Activated CD4-positive, alpha-beta T cell treated with anti-CD3 and anti-CD28 coated beads, Interleukin-10, Interleukin-2, amounts not matched to agents 100 ng/mL and 50 ng/mL, durations not matched to agents 16 hours and 8 hours (primary cell): ENCODE measurements at regions not wholly inside any gene's neighbourhood (a gene's known extent, or its start where the extent isn't known, plus 50 kb on each side); places are given as distances from the start of the nearest gene placed in this dataset.

ENCODE experiments used
- DNase-seq: peaks from one replicate; pipeline ENCODE4 v3.0.0-alpha.2; 2020

GRCh38 chr14:98146416-98146815 is 1125.6 kb downstream of the BCL11B start:
- no peak for DNase-seq

GRCh38 chr14:98154254-98154653 is 1117.7 kb downstream of the BCL11B start:
- DNase-seq = no peak

DNA sequence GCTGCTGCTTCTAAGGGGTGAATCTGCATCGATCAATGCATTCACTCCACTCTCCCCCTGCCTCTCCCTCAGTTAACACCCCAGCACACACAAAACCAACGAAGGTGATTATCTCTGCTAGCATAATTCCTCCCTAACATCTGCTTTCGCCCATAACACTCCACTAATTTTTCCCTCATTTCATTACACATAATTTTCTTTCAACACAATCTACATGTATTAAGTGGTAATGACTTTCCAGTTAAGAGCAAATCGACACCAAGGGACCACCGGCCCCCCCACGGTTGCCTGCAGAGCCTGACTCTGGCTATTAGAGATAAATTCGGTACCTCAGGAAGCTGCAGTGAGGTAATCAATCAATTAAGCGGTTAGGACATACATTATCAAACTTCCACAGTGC is 1115.6 kb downstream of the BCL11B start:
- DNase-seq = no peak

GRCh38 chr14:98160901-98161300 is 1111.1 kb downstream of the BCL11B start:
- DNase-seq = no peak

DNA sequence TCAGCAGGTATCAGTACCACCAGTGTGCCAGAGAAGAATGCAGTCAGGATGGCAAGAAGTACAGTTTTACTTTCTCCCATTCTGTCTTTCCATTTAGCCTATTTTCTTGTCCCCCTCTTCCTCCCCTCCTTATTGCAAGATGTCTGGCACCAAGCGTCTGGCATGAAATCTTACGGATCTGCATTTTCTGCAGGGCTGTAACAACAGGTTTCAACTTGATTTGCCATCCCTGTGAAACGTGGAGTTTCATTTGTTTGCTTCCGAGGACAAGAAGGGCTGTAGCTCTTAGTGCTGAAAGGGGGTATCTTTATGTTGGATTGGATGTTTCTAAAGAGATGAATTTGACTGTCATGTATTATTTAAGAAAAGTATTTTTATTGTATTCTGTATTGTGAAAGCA is 1110.6 kb downstream of the BCL11B start:
- no peak for DNase-seq

DNA sequence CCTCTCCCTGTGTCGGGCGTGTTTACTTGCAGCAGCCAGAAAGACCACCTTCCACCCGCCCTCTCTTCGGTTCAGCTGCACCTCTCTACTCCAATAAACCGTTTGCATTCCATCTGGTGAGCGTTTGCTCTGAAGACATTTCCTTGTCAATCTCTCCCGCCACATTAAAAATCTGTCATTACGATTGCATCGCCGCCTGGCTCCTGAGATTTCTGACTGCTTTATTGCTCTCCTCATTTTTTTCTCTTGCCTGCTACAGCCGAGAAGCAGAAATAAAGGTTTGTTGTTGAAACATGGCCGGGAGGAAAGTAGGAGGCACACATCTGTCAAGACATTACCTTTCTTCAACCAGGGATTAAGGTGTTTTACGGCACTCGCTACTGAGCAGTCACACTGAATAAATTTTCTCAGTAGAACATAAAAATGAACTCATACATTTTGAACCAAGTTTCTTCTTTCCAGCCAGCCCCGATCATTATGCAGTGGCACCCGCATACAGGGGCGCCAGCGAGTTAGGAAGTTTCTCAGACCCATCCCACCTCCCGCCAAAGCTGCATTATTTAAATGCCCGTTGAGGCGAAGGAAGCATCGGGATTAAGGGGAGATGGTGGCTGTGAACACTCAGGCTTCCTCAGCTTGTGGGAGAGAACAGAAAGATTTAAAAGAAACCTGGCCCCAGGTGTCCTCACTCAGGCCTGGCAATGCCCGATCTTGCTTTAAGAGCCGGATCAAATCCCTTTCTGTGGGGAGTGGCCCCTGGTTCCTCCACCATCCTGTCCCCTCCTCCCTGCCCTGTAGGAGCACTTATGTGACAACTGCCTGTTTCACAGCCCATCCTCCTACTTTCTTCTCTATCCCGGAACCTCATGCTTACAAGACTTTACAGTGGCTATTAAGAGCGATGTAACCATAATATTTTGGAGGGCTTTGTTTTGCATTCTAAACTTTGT is 1108.9 kb downstream of the BCL11B start:
- no peak for DNase-seq

DNA sequence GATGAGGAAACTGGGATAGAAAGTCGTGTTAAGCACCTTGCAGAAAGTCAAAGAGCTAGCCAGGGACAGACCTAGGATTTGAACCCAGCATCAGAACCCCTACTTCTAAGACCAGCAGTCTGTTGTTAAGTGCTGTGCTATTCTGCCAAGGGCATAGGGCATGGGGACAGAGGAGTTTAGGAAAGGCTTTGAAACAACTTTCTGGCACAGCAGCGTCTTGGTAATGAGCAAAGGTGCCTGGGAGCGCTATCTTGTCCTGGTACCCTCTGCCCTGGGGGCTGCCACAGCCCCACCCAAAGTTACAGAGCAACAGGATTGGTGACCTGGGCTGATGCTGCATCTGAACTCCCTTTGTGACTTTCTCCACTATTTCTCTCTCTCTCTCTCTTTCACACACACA is 1108.1 kb downstream of the BCL11B start:
- no peak for DNase-seq

- DNase-seq = no peak
These were observed 1106.0 kb downstream of the BCL11B start for GRCh38 chr14:98165976-98166375.

GRCh38 chr14:98167275-98167674 is 1104.7 kb downstream of the BCL11B start:
- no peak for DNase-seq

DNA sequence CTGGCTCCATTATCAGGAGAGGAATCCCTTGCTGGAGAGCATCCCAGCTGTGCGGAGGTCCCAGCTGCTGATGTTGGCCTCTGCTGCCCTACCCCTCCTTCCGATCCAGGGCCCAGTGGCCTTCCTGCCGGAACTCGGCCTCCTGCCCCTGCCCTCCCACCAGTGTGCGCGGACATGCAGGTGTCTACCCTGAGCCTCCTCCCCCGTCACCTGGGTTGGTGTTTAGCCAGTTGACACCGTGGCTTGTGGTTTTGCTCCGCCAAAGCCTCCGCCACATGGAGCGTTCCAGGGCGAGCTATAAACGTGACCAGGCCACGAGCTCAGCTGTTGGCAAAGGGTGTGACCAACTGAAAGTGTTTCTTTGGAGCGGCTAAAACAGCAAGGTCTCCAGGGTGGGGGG is 1104.3 kb downstream of the BCL11B start:
- DNase-seq = peak; percentile 44

DNA sequence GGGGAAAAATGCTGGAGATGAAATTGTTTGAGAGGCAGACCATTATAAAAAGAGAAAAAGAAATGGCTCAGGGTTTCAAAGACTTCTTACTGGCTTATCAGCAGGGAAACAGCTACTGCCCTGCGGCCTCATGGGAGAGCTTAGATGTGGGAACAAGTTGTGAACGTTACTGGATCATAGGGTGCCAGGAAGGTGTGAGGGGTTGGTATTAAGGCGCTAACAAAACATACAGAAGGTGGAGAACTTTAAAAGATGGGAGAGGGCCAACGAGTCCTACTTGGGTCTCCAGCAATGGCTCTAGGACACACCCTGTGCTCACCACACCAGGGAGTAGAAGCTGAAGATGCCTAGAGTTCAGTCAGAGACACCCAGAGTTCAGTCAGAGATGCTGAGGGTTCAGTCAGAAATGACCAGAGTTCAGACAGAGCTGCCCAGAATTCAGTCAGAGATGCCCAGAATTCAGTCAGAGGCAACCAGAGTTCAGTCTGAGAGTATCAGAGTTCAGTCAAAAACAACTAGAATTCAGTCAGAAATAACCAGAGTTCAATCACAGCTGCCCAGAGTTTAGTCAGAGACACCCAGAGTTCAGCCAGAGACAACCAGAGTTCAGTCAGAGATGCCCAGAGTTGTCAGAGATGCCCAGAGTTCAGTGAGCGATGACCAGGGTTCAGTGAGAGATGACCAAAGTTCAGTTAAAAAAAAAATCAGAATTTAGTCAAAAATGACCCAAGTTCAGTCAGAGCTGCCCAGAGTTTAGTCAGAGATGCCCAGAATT is 1103.6 kb downstream of the BCL11B start:
- DNase-seq = no peak

DNA sequence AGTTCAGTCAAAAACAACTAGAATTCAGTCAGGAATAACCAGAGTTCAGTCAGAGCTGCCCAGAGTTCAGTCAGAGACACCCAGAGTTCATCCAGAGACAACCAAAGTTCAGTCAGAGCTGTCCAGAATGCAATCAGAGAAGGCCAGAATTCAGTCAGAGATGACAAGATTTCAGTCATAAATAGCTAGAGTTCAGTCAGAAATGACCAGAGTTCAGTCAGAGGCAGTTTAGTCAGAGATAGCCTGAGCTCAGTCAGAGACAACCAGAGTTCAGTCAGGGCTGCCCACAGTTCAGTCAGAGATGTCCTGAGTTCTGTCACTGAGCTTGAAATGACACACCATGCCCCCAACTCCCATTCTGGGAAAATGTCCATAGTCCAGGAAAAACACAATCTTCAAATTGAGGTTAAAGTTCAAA is 1102.8 kb downstream of the BCL11B start:
- peak; percentile 85 for DNase-seq

DNA sequence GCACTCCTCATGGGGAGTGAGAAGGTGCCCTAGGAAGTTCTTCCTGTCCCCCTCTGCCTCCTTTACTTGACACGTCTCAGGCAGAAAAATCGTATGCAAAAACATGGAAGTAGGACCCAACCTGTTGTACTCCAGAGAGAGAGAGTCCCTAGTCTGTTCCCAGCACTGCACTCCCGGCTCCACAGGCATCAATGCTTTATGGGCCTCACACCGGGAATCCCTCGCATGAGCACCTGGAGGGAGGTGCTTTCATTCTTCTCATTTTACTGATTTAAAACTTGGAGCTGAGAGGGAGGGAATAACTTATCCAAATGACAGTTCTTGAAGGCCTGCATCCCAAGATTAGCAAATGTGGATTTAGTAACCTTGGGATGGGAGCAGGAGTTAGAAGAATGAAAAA is 1101.4 kb downstream of the BCL11B start:
- no peak for DNase-seq

DNA sequence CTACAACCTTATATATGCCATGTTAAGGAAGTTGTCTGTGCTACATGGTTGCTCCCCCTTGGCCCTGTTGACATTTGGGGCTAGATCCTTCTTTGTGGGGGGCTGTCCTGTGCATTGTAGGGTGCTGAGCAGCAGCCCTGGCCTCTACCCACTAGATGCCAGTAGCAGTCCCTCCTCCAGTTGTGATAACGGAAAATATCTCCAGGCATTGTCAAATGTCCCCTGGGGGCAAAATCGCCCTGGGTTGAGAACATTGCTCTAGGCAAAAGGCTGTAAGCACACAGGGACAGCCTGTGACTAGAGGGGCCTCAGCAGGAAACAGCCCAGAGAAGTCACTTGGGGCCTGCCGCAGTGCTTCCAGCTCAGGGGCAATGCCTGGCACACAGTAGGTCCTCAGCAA is 1100.3 kb downstream of the BCL11B start:
- no peak for DNase-seq

DNA sequence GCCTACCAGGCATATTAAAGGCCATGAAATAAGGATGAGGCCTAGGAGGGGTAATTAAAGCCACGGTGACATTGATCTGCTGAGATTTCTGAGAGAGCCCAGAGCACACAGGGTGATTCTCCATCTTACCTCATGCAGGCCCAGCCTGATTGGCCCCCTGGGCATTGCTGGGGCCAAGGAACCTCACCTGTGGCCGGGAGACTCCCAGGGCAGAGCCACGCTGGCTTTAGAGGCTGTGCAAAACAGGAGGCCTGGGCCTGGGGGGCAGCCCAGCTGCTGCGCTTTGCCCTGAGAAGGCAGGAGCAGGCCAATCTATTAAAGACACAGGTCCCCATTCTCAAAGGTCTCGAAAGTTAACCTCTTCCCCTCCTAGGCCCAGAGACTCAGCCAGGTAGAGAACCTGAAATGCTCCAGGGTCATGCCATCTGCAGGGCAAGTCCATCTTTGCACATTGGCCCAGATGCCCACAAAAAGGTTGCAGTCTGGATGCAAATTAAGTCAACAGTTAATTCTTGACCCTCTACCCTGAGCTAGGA is 1099.7 kb downstream of the BCL11B start:
- DNase-seq = no peak

DNA sequence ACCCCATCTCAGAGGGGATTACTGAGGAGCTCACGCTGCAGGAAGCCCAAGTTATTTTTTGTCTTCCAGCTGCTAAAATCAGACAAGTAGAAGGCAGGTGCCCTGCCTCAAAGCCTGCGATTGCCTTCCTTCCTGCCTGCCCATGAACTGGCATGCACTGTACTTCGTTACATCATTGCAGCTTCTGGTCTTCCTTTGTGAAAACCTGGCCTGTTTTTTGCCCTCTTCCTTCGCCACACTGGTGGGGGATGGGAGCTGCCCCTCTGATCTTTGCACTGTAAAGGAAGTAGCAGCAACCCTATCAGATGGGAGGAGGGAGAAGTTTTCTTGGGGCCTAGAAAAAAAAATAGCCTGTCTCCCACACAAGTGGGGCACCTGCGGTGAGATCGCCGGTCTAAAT is 1098.7 kb downstream of the BCL11B start:
- peak; percentile 90 for DNase-seq

- peak; percentile 60 for DNase-seq
These were observed 1098.0 kb downstream of the BCL11B start for GRCh38 chr14:98174041-98174440.

GRCh38 chr14:98175436-98175835 is 1096.6 kb downstream of the BCL11B start:
- peak; percentile 68 for DNase-seq

- DNase-seq = no peak
These were observed 1096.1 kb downstream of the BCL11B start for GRCh38 chr14:98175881-98176280.

- DNase-seq = peak; percentile 70
These were observed 1095.1 kb downstream of the BCL11B start for GRCh38 chr14:98176892-98177291.

DNA sequence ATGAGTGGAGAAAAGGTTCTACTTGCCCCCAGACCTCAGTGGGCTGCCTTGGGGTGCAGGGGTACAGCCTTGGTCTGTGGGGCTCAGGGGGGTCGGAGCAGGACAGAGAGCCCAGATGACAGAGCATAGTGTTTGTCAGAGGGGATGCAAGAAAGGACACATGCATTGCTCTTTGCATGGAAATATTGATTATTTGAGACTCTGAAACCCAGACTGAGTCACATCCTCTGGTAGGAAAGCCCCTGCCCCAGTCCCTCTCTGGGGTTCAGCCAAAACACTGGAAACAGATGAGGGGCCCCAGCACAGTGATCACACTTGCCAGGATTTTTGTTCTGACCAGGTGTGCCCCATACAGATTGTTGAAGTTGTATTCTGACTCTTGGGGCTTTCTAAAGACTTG is 1094.4 kb downstream of the BCL11B start:
- DNase-seq = peak; percentile 92

DNA sequence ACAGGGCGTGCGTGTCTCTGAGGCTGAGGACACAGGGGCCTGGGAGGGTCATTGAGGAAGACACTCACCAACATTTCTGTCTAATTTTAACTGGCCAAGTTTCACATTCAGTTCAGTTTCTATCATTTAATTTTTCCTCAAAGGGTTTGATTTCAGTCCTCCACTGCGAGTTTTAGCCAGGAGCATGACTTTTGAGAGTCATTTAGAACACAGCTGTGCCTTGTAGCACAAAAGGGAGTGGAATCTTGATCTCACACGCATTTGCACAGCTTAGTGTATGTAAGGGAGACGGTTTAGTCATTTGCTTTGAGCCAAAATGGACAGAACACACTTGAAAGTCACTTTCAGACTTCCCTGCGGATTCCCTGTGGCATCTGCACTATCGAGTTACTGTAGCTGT is 1090.8 kb downstream of the BCL11B start:
- DNase-seq = no peak

DNA sequence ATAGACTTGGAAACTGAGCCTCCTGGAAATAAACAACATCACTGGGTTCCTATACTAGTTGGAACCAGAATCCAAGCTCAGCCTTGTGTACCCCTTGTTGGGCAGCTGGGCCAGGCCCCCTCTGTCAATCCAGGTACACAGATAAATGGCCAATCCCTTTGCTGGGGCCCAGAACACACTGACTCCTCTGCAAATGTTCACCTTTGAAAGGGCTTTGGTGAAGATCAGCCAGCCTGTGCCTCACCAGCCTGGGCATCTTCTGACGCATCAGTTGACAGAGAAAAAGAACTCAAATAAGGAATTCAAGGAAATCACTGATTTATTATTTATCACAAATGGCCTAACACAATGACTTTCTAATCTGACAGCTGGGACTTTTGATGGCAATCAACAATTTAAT is 1090.2 kb downstream of the BCL11B start:
- no peak for DNase-seq
